H1 (cell line): ENCODE measurements at regions not wholly inside any gene's neighbourhood (a gene's known extent, or its start where the extent isn't known, plus 50 kb on each side); places are given as distances from the start of the nearest gene placed in this dataset.

Source experiments
- CHD7 ChIP-seq: fragments of 300-600 bp; sonication (generic); IDR thresholded peaks from 2 replicates; pipeline ENCODE4 v1.7.1; 2012; ENCODE audit warnings: low read length, moderate library complexity, mild to moderate bottlenecking, inconsistent platforms; ENCODE audit not compliant: insufficient replicate concordance

- no peak for TF ChIP-seq CHD7
These were observed 249.7 kb upstream of the PITRM1 start (continued) for GRCh38 chr10:3422282-3422681.
